ENCODE measurements at regions not wholly inside any gene's neighbourhood (a gene's known extent, or its start where the extent isn't known, plus 50 kb on each side); places are given as distances from the start of the nearest gene placed in this dataset.

- DNase-seq: no peak
- no peaks in the 10 kb centered on the region for H3K27me3 ChIP-seq
- in situ Hi-C loops (cut with MboI; ENCODE audit: low pct_ligation_motif_present in 1 of 4, low pct_unique_long_range_greater_than_20kb in 1 of 4, low sequenced_read_pairs in 3 of 4) (no loop called here), intact Hi-C loops (cut with DNase I; ENCODE audit: low total_unique reads) (no loop called here)
- H3K9me3 ChIP-seq: no peaks in the 10 kb centered on the region
- WGBS, 2 donors (ENCODE audit: low coverage in 1 of 2): 86 to 100% methylated on average over 1 of the region's 1 CpG
- no peak overlapping the region for H3K4me3 ChIP-seq
- no peak overlapping the region for H3K27ac ChIP-seq
- TF ChIP-seq POLR2AphosphoS5 (IDR thresholded peaks at IDR 0.05) (no peak), EP300 (IDR thresholded peaks at IDR 0.05; ENCODE audit: low read depth) (no peak), POLR2A (IDR thresholded peaks at IDR 0.05) (no peak), CTCF (IDR thresholded peaks at IDR 0.05) (no peak)
- no peaks in the 10 kb centered on the region for H3K36me3 ChIP-seq
- peaks cover 0 to 30% (median 9%) of the 10 kb centered on the region in 4 donors for H3K4me1 ChIP-seq
Measured at GRCh38 chr2:200217320-200217719, 89.2 kb upstream of the SPATS2L start.

GRCh38 chr2:200218645-200219044, 87.8 kb upstream of the SPATS2L start:
- H3K27me3 ChIP-seq: no peaks in the 10 kb centered on the region
- DNase-seq: no peak
- no peaks in the 10 kb centered on the region for H3K36me3 ChIP-seq
- intact Hi-C loops (cut with DNase I; ENCODE audit: low total_unique reads) (no loop called here), in situ Hi-C loops (cut with MboI; ENCODE audit: low pct_ligation_motif_present in 1 of 4, low pct_unique_long_range_greater_than_20kb in 1 of 4, low sequenced_read_pairs in 3 of 4) (no loop called here)
- 86 to 100% methylated on average over 1 of the region's 1 CpG for WGBS, 2 donors (ENCODE audit: low coverage in 1 of 2)
- H3K9me3 ChIP-seq: no peaks in the 10 kb centered on the region
- H3K27ac ChIP-seq: no peak overlapping the region
- no peak overlapping the region for H3K4me3 ChIP-seq
- peaks cover 0 to 39% (median 14%) of the 10 kb centered on the region in 4 donors for H3K4me1 ChIP-seq
- TF ChIP-seq CTCF (IDR thresholded peaks at IDR 0.05) (no peak), EP300 (IDR thresholded peaks at IDR 0.05; ENCODE audit: low read depth) (no peak), POLR2AphosphoS5 (IDR thresholded peaks at IDR 0.05) (no peak), POLR2A (IDR thresholded peaks at IDR 0.05) (no peak)

DNA sequence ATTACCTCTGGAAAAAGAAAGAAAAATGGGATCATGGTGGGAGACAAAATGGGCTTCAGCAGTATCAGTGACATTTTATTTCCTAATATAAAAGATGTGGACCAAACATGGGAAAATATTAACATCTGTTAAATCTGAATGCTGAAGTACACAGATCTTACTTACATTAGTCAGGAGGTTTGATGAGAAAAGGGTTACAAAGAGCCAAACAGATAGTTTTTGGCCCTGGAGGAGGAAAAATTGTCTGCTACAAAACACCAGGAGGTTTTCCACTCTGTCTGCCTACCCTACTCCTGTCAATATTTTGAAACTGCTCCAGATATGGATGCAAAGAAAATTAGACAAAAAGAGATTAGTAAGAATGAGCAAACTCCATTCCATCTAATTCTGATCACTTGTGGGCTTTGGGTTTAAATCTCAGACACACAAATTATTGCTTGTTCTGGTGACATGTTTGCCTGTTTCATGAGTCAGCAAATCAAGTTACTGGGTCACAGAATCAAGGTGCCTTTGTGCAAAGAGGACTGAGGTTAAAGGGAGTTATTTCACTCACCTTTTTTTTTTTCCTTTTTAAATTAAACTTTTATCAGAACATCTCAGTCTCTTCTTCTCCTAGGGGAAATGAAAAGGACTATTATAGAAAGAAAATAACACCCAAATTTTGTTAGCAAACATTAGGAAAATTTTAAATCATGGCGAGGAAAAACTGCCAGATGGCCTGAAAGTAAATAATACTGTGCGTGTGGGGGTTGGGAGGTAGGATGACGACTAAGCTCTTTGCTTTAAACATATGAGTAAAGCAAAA, 87.0 kb upstream of the SPATS2L start:
- intact Hi-C loops (cut with DNase I; ENCODE audit: low total_unique reads) (no loop called here), in situ Hi-C loops (cut with MboI; ENCODE audit: low pct_ligation_motif_present in 1 of 4, low pct_unique_long_range_greater_than_20kb in 1 of 4, low sequenced_read_pairs in 3 of 4) (no loop called here)
- Histone ChIP-seq H3K27me3 (no peaks in the 10 kb centered on the region), H3K36me3 (no peaks in the 10 kb centered on the region), H3K4me1 (peaks cover 0 to 39% (median 14%) of the 10 kb centered on the region in 4 donors), H3K9me3 (no peaks in the 10 kb centered on the region), H3K4me3 (no peak overlapping the region), H3K27ac (no peak overlapping the region)
- no peak for DNase-seq
- 31 to 35% methylated on average over 3 of the region's 3 CpGs for WGBS, 2 donors (ENCODE audit: low coverage in 1 of 2)
- no peak for TF ChIP-seq CTCF (IDR thresholded peaks at IDR 0.05)
- no peak for TF ChIP-seq POLR2AphosphoS5 (IDR thresholded peaks at IDR 0.05)
- no peak for TF ChIP-seq POLR2A (IDR thresholded peaks at IDR 0.05)
- TF ChIP-seq EP300 (IDR thresholded peaks at IDR 0.05; ENCODE audit: low read depth): no peak

- intact Hi-C loops (cut with DNase I; ENCODE audit: low total_unique reads): no loop called here
- no peaks in the 10 kb centered on the region for H3K9me3 ChIP-seq
- no peak overlapping the region for H3K27ac ChIP-seq
- in situ Hi-C loops (cut with MboI; ENCODE audit: low pct_ligation_motif_present in 1 of 4, low pct_unique_long_range_greater_than_20kb in 1 of 4, low sequenced_read_pairs in 3 of 4): no loop called here
- H3K4me1 ChIP-seq: peaks cover 0 to 39% (median 14%) of the 10 kb centered on the region in 4 donors
- no peaks in the 10 kb centered on the region for H3K36me3 ChIP-seq
- TF ChIP-seq POLR2AphosphoS5 (IDR thresholded peaks at IDR 0.05) (no peak), CTCF (IDR thresholded peaks at IDR 0.05) (no peak), POLR2A (IDR thresholded peaks at IDR 0.05) (no peak), EP300 (IDR thresholded peaks at IDR 0.05; ENCODE audit: low read depth) (no peak)
- WGBS, 2 donors (ENCODE audit: low coverage in 1 of 2): 63 to 65% methylated on average over 4 of the region's 4 CpGs
- no peaks in the 10 kb centered on the region for H3K27me3 ChIP-seq
- no peak for DNase-seq
- no peak overlapping the region for H3K4me3 ChIP-seq
Measured at GRCh38 chr2:200220251-200220650, 86.2 kb upstream of the SPATS2L start.

Measured in transverse colon (tissue), 4 donors.